ENCODE measurements at regions not wholly inside any gene's neighbourhood (a gene's known extent, or its start where the extent isn't known, plus 50 kb on each side); places are given as distances from the start of the nearest gene placed in this dataset.

DNA sequence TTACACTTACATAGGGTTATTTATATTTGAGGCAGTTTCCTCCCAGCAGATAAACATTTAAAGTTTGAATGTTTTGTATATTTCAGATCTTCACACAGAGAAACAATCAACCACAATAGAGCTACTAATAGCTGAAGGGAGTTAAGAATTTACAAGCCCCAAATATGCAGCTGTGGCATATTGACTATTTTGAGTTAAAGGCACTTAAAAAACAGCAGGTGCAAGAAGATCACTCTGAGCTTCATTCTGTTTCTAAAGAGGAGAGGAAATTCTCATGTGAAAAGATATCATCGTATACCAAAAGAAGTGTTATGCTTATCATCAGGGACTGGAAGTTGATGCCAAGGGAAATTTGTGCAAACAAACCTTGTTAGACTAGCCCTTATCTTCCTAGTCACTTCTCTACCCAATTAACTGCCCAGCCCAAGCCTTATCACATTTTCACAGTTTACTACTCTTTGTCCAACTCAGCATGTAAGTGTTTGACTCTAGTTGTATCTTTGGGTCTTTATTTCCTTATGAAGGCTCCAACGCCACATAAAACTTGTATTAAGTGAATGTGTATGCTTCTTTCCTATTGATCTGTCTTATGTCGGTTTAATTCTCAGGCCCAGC lies 66.3 kb upstream of the COG2 start:
- H3K23ac ChIP-seq (ENCODE audit: low read depth, low read length): no peak overlapping the region
- H2AFZ ChIP-seq (replicated peaks; ENCODE audit: low read length, poor library complexity): no peak overlapping the region
- POLR2A ChIA-PET (ENCODE audit: unreplicated experiment): no interaction called here
- no peak overlapping the region for H3K9ac ChIP-seq (ENCODE audit: low read depth, low read length)
- dilution Hi-C loops (cut with HindIII; ENCODE audit: low sequenced_read_pairs, unreplicated experiment): no loop called here
- H2AK9ac ChIP-seq (replicated peaks; ENCODE audit: low read depth, low read length, poor library complexity): no peak overlapping the region
- no peak overlapping the region for H2BK15ac ChIP-seq (ENCODE audit: low read depth, low read length)
- no CpG with 5 or more reads among the region's 3 CpGs for WGBS, 2 experiments (ENCODE audit: extremely low coverage in 2 of 2, insufficient read length in 1 of 2)
- no peaks in the 10 kb centered on the region for H3K9me1 ChIP-seq (ENCODE audit: insufficient read depth, low read length)
- no peaks in the 10 kb centered on the region for H3K9me3 ChIP-seq (ENCODE audit: control insufficient read depth, insufficient read depth, low read length)
- DNase-seq (no peak), ATAC-seq (ENCODE audit: low read depth) (no peak)
- CTCF ChIA-PET: no interaction called here
- no peaks in the 10 kb centered on the region for H3K79me1 ChIP-seq (ENCODE audit: low read depth in 1 of 2, low read length in 2 of 2)
- no peak overlapping the region for H2BK20ac ChIP-seq (ENCODE audit: low read depth, low read length)
- no peak overlapping the region for H3K18ac ChIP-seq (ENCODE audit: low read depth, low read length)
- no peak overlapping the region for H3K4me2 ChIP-seq (ENCODE audit: low read depth, low read length)
- H3K27ac ChIP-seq (ENCODE audit: insufficient read depth, low read length): no peak overlapping the region
- H2BK120ac ChIP-seq (ENCODE audit: low read depth, low read length): no peak overlapping the region
- H2BK5ac ChIP-seq (ENCODE audit: low read depth, low read length, poor library complexity, severe bottlenecking): no peak overlapping the region
- no peak overlapping the region for H3K4ac ChIP-seq (ENCODE audit: low read depth, low read length)
- H4K91ac ChIP-seq (ENCODE audit: insufficient read depth, low read depth, low read length): no peak overlapping the region
- in situ Hi-C loops (cut with MboI; ENCODE audit: low sequenced_read_pairs): loop anchor here (25.0 kb wide), 1 partner anchor 539 kb away; no protein-coding TSS in a partner anchor
- no peaks in the 10 kb centered on the region for H3K4me1 ChIP-seq (ENCODE audit: control insufficient read depth, insufficient read depth, low read length)
- no peak overlapping the region for H3K14ac ChIP-seq (replicated peaks; ENCODE audit: low read depth, low read length)
- H4K5ac ChIP-seq (ENCODE audit: low read depth, low read length): no peak overlapping the region
- intact Hi-C loops (cut with micrococcal nuclease): no loop called here
- no peaks in the 10 kb centered on the region for H4K20me1 ChIP-seq (ENCODE audit: insufficient read depth, low read length)
- H2AK5ac ChIP-seq (ENCODE audit: low read depth, low read length): no peak overlapping the region
- no peak overlapping the region for H3K56ac ChIP-seq (ENCODE audit: extremely low read depth, insufficient read depth, low read length)
- TF ChIP-seq, protein P1, sequence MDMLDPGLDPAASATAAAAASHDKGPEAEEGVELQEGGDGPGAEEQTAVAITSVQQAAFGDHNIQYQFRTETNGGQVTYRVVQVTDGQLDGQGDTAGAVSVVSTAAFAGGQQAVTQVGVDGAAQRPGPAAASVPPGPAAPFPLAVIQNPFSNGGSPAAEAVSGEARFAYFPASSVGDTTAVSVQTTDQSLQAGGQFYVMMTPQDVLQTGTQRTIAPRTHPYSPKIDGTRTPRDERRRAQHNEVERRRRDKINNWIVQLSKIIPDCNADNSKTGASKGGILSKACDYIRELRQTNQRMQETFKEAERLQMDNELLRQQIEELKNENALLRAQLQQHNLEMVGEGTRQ (IDR thresholded peaks at IDR 0.05; ENCODE audit: low read depth, low read length): no peak
- TF ChIP-seq RAD21 (IDR thresholded peaks at IDR 0.05; ENCODE audit: low read length) (no peak), BHLHE40 (IDR thresholded peaks at IDR 0.05; ENCODE audit: low read depth, low read length) (no peak), SMC3 (IDR thresholded peaks at IDR 0.05; ENCODE audit: low read depth, low read length) (no peak), MAZ (IDR thresholded peaks at IDR 0.05; ENCODE audit: borderline replicate concordance, low read depth, low read length) (no peak), NFE2L2 (IDR thresholded peaks at IDR 0.05; ENCODE audit: low read depth, low read length) (no peak), RFX5 (IDR thresholded peaks at IDR 0.05; ENCODE audit: low read depth, low read length) (no peak), POLR2A (IDR thresholded peaks at IDR 0.05; ENCODE audit: low read depth, low read length) (no peak), FOS (IDR thresholded peaks at IDR 0.05; ENCODE audit: low read depth, low read length) (no peak), CHD1 (IDR thresholded peaks at IDR 0.05; ENCODE audit: low read depth, low read length) (no peak), CEBPB (IDR thresholded peaks at IDR 0.05; ENCODE audit: low read depth, low read length) (no peak)
- TF ChIP-seq, protein P2, sequence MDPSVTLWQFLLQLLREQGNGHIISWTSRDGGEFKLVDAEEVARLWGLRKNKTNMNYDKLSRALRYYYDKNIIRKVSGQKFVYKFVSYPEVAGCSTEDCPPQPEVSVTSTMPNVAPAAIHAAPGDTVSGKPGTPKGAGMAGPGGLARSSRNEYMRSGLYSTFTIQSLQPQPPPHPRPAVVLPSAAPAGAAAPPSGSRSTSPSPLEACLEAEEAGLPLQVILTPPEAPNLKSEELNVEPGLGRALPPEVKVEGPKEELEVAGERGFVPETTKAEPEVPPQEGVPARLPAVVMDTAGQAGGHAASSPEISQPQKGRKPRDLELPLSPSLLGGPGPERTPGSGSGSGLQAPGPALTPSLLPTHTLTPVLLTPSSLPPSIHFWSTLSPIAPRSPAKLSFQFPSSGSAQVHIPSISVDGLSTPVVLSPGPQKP (IDR thresholded peaks at IDR 0.05; ENCODE audit: borderline replicate concordance, low read depth, low read length): no peak
- TF ChIP-seq, protein P3, sequence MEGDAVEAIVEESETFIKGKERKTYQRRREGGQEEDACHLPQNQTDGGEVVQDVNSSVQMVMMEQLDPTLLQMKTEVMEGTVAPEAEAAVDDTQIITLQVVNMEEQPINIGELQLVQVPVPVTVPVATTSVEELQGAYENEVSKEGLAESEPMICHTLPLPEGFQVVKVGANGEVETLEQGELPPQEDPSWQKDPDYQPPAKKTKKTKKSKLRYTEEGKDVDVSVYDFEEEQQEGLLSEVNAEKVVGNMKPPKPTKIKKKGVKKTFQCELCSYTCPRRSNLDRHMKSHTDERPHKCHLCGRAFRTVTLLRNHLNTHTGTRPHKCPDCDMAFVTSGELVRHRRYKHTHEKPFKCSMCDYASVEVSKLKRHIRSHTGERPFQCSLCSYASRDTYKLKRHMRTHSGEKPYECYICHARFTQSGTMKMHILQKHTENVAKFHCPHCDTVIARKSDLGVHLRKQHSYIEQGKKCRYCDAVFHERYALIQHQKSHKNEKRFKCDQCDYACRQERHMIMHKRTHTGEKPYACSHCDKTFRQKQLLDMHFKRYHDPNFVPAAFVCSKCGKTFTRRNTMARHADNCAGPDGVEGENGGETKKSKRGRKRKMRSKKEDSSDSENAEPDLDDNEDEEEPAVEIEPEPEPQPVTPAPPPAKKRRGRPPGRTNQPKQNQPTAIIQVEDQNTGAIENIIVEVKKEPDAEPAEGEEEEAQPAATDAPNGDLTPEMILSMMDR (conservative IDR thresholded peaks at IDR 0.05; ENCODE audit: low read depth, low read length): no peak
- BruUV-seq (replicated peaks): no TSS peak
- no peaks in the 10 kb centered on the region for H3K27me3 ChIP-seq (ENCODE audit: control insufficient read depth, insufficient read depth, low read length)
- H3K36me3 ChIP-seq (ENCODE audit: control insufficient read depth, insufficient read depth, low read length): no peaks in the 10 kb centered on the region
- no peak overlapping the region for H4K8ac ChIP-seq (ENCODE audit: low read depth in 2 of 2, low read length in 2 of 2)
- no peak overlapping the region for H3K4me3 ChIP-seq (ENCODE audit: insufficient read depth, low read depth, low read length)
